HUES48 (cell line): ENCODE measurements at regions not wholly inside any gene's neighbourhood (a gene's known extent, or its start where the extent isn't known, plus 50 kb on each side); places are given as distances from the start of the nearest gene placed in this dataset.

Experiments
- H3K27ac ChIP-seq: one replicate; pipeline ENCODE4 v1.7.0; 2013; ENCODE audit warnings: low read depth, low read length, inconsistent platforms
- H3K27me3 ChIP-seq: 2 replicates; pipeline ENCODE4 v1.6.1; 2013; ENCODE audit warnings: mild to moderate bottlenecking, low read length; ENCODE audit not compliant: control insufficient read depth, insufficient read depth
- H3K36me3 ChIP-seq: 2 replicates; pipeline ENCODE4 v1.6.1; 2013; ENCODE audit warnings: low read length; ENCODE audit not compliant: control insufficient read depth, insufficient read depth
- H3K4me1 ChIP-seq: 2 replicates; pipeline ENCODE4 v1.6.1; 2013; ENCODE audit warnings: mild to moderate bottlenecking, low read length; ENCODE audit not compliant: control insufficient read depth, insufficient read depth
- H3K4me3 ChIP-seq: 2 replicates; pipeline ENCODE4 v1.5.1; 2013; ENCODE audit warnings: mild to moderate bottlenecking, low read depth, low read length
- H3K9ac ChIP-seq: 2 replicates; pipeline ENCODE4 v1.6.1; 2013; ENCODE audit warnings: mild to moderate bottlenecking, low read depth, low read length, moderate library complexity
- H3K9me3 ChIP-seq: 2 replicates; pipeline ENCODE4 v1.6.1; 2013; ENCODE audit warnings: low read length; ENCODE audit not compliant: control insufficient read depth, insufficient read depth

- no peak overlapping the region for H3K9ac ChIP-seq
- no peaks in the 10 kb centered on the region for H3K36me3 ChIP-seq
- no peak overlapping the region for H3K4me3 ChIP-seq
- H3K27ac ChIP-seq: no peak overlapping the region
- H3K27me3 ChIP-seq: no peaks in the 10 kb centered on the region
- H3K4me1 ChIP-seq: peaks cover 6% of the 10 kb centered on the region
- H3K9me3 ChIP-seq: no peaks in the 10 kb centered on the region
Measured at GRCh38 chr1:235018161-235018560, 110.5 kb downstream of the TOMM20 start.

GRCh38 chr1:235017719-235018118, 110.9 kb downstream of the TOMM20 start:
- H3K27ac ChIP-seq: no peak overlapping the region

GRCh38 chr1:235017191-235017590, 111.4 kb downstream of the TOMM20 start:
- Histone ChIP-seq H3K4me1 (no peaks in the 10 kb centered on the region), H3K9me3 (no peaks in the 10 kb centered on the region), H3K27ac (no peak overlapping the region)

More at GRCh38 chr1:235017719-235018118, 110.9 kb downstream of the TOMM20 start:
- H3K36me3 ChIP-seq: no peaks in the 10 kb centered on the region
- no peak overlapping the region for H3K9ac ChIP-seq
- H3K9me3 ChIP-seq: no peaks in the 10 kb centered on the region
- H3K27me3 ChIP-seq: no peaks in the 10 kb centered on the region
- H3K4me3 ChIP-seq: no peak overlapping the region
- peaks cover 2% of the 10 kb centered on the region; the same call in 1 of the 2 replicates for H3K4me1 ChIP-seq

GRCh38 chr1:235015291-235015985, 113.2 kb downstream of the TOMM20 start:
- Histone ChIP-seq H3K9ac (no peak overlapping the region), H3K9me3 (no peaks in the 10 kb centered on the region), H3K4me3 (no peak overlapping the region), H3K4me1 (no peaks in the 10 kb centered on the region), H3K27me3 (no peaks in the 10 kb centered on the region), H3K27ac (no peak overlapping the region), H3K36me3 (no peaks in the 10 kb centered on the region)

More at GRCh38 chr1:235017191-235017590, 111.4 kb downstream of the TOMM20 start:
- H3K27me3 ChIP-seq: no peaks in the 10 kb centered on the region
- no peaks in the 10 kb centered on the region for H3K36me3 ChIP-seq
- H3K9ac ChIP-seq: no peak overlapping the region
- H3K4me3 ChIP-seq: no peak overlapping the region

- Histone ChIP-seq H3K4me3 (no peak overlapping the region), H3K36me3 (no peaks in the 10 kb centered on the region), H3K27ac (no peak overlapping the region), H3K27me3 (no peaks in the 10 kb centered on the region), H3K4me1 (no peaks in the 10 kb centered on the region), H3K9ac (no peak overlapping the region), H3K9me3 (no peaks in the 10 kb centered on the region)
Measured at GRCh38 chr1:235014756-235015155, 113.9 kb downstream of the TOMM20 start.

- no peaks in the 10 kb centered on the region for H3K36me3 ChIP-seq
- H3K4me3 ChIP-seq: no peak overlapping the region
- H3K4me1 ChIP-seq: no peaks in the 10 kb centered on the region
- H3K9me3 ChIP-seq: no peaks in the 10 kb centered on the region
- H3K27me3 ChIP-seq: no peaks in the 10 kb centered on the region
- no peak overlapping the region for H3K9ac ChIP-seq
- no peak overlapping the region for H3K27ac ChIP-seq
Measured at GRCh38 chr1:235013512-235013911, 115.1 kb downstream of the TOMM20 start.

- Histone ChIP-seq H3K9ac (no peak overlapping the region), H3K36me3 (no peaks in the 10 kb centered on the region), H3K9me3 (no peaks in the 10 kb centered on the region), H3K27ac (no peak overlapping the region), H3K4me3 (no peak overlapping the region), H3K4me1 (no peaks in the 10 kb centered on the region), H3K27me3 (no peaks in the 10 kb centered on the region)
Measured at GRCh38 chr1:235012436-235013210, 116.0 kb downstream of the TOMM20 start.

GRCh38 chr1:235011599-235012435, 116.8 kb downstream of the TOMM20 start:
- H3K9me3 ChIP-seq: no peaks in the 10 kb centered on the region
- no peaks in the 10 kb centered on the region for H3K36me3 ChIP-seq
- H3K27ac ChIP-seq: no peak overlapping the region
- H3K27me3 ChIP-seq: no peaks in the 10 kb centered on the region
- no peaks in the 10 kb centered on the region for H3K4me1 ChIP-seq
- H3K4me3 ChIP-seq: no peak overlapping the region
- no peak overlapping the region for H3K9ac ChIP-seq

GRCh38 chr1:235011064-235011598, 117.5 kb downstream of the TOMM20 start:
- Histone ChIP-seq H3K27ac (no peak overlapping the region), H3K4me3 (no peak overlapping the region), H3K4me1 (no peaks in the 10 kb centered on the region), H3K9ac (no peak overlapping the region), H3K9me3 (no peaks in the 10 kb centered on the region), H3K27me3 (no peaks in the 10 kb centered on the region), H3K36me3 (no peaks in the 10 kb centered on the region)

- H3K4me1 ChIP-seq: no peaks in the 10 kb centered on the region
Measured at GRCh38 chr1:235009561-235010306, 118.9 kb downstream of the TOMM20 start.

More at GRCh38 chr1:235009561-235010306, 118.9 kb downstream of the TOMM20 start:
- H3K27me3 ChIP-seq: no peaks in the 10 kb centered on the region
- no peak overlapping the region for H3K9ac ChIP-seq
- no peaks in the 10 kb centered on the region for H3K36me3 ChIP-seq
- H3K27ac ChIP-seq: no peak overlapping the region
- H3K4me3 ChIP-seq: no peak overlapping the region
- H3K9me3 ChIP-seq: no peaks in the 10 kb centered on the region
